ENCODE measurements at regions not wholly inside any gene's neighbourhood (a gene's known extent, or its start where the extent isn't known, plus 50 kb on each side); places are given as distances from the start of the nearest gene placed in this dataset.

DNA sequence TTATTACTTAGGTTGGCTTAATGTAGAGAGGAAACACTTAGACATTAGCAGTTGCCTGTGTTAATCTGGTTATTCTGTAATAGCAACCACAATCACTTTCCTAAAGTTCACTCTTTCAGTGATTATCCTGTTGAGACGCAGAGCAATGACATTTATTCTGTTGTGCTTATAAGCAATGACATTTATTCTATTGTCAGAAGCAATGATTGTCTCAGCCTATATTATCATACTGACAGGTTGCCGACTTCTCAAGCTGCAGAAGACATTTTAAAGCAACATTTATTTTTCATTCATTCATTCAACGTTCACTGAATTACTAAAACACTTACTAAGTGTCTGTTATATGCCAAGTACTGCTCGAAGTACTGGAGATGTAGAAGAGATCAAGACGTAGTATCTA, 193.5 kb upstream of the SLITRK3 start:
- TF ChIP-seq, protein P1, sequence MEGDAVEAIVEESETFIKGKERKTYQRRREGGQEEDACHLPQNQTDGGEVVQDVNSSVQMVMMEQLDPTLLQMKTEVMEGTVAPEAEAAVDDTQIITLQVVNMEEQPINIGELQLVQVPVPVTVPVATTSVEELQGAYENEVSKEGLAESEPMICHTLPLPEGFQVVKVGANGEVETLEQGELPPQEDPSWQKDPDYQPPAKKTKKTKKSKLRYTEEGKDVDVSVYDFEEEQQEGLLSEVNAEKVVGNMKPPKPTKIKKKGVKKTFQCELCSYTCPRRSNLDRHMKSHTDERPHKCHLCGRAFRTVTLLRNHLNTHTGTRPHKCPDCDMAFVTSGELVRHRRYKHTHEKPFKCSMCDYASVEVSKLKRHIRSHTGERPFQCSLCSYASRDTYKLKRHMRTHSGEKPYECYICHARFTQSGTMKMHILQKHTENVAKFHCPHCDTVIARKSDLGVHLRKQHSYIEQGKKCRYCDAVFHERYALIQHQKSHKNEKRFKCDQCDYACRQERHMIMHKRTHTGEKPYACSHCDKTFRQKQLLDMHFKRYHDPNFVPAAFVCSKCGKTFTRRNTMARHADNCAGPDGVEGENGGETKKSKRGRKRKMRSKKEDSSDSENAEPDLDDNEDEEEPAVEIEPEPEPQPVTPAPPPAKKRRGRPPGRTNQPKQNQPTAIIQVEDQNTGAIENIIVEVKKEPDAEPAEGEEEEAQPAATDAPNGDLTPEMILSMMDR (optimal IDR thresholded peaks at IDR 0.05 in 1 of 3, IDR thresholded peaks at IDR 0.05 in 1 of 3, conservative IDR thresholded peaks at IDR 0.05 in 1 of 3; ENCODE audit: extremely low read depth in 1 of 3, insufficient read depth in 2 of 3, low read length in 3 of 3): no peak
- TF ChIP-seq EZH2 (IDR thresholded peaks at IDR 0.05; ENCODE audit: low read length): no peak
